B cell (primary cell): ENCODE measurements at regions not wholly inside any gene's neighbourhood (a gene's known extent, or its start where the extent isn't known, plus 50 kb on each side); places are given as distances from the start of the nearest gene placed in this dataset.

ENCODE experiments used
- ATAC-seq: fragments of 200-7000 bp; cut with Tn5 transposase; one replicate; pipeline ENCODE4 v1.10.0; 2021; ENCODE audit warnings: low read depth, mild to moderate bottlenecking, moderate number of reproducible peaks, moderate library complexity
- CTCF ChIA-PET: fragments of 350-600 bp; sonication (Branson Sonifier 250); formaldehyde crosslinking; loops from one replicate; lab custom pipeline; 2021; ENCODE audit warnings: antibody characterized with exemption, inconsistent platforms; lab: Charles Lee
- POLR2A ChIA-PET: fragments of 350-600 bp; sonication (Branson Sonifier 250); formaldehyde crosslinking; loops from one replicate; lab custom pipeline; 2021; ENCODE audit warnings: antibody characterized with exemption; lab: Charles Lee
- DNase-seq: peaks from one replicate; pipeline ENCODE4 v3.0.0; 2013
- H2AFZ ChIP-seq: 2 replicates; pipeline ENCODE4 v1.6.1; 2012; ENCODE audit warnings: mild to moderate bottlenecking, low read depth, low read length; ENCODE audit not compliant: insufficient read depth, poor library complexity, severe bottlenecking
- H3K27ac ChIP-seq, 2 donors: 1 replicate in 1 of 2; 2 replicates in 1 of 2; pipeline ENCODE4 v1.5.1; 2012 to 2013; ENCODE audit warnings: low read length in 2 of 2, mild to moderate bottlenecking in 2 of 2, moderate library complexity in 1 of 2
- H3K27me3 ChIP-seq, 4 experiments: fragments of 200-600 bp in 1 of 4; sonication (generic) in 1 of 4; replicated peaks in 1 of 4; 1 replicate in 2 of 4; 2 replicates in 2 of 4; pipeline versions ENCODE4 v1.6.1 to v1.7.0; 2013 to 2016; ENCODE audit warnings: low read length in 3 of 4, mild to moderate bottlenecking in 2 of 4, mixed read lengths in 1 of 4, moderate library complexity in 1 of 4; ENCODE audit not compliant: insufficient read depth in 4 of 4, control insufficient read depth in 3 of 4; ENCODE audit errors: control extremely low read depth in 1 of 4
- H3K36me3 ChIP-seq, 2 experiments: replicated peaks in 1 of 2; 1 replicate in 1 of 2; 2 replicates in 1 of 2; pipeline versions ENCODE4 v1.6.1 to v1.7.1; 2013; ENCODE audit warnings: low read length in 1 of 2; ENCODE audit not compliant: insufficient read depth in 2 of 2, control insufficient read depth in 1 of 2; ENCODE audit errors: control extremely low read depth in 1 of 2, extremely low read depth in 1 of 2
- H3K4me1 ChIP-seq, 2 donors: fragments of 200-600 bp in 1 of 2; sonication (generic) in 1 of 2; 1 replicate in 1 of 2; 2 replicates in 1 of 2; pipeline versions ENCODE4 v1.5.1 to v1.6.1; 2013 to 2017; ENCODE audit warnings: low read length in 2 of 2; ENCODE audit not compliant: control insufficient read depth in 2 of 2, insufficient read depth in 2 of 2
- H3K4me2 ChIP-seq: replicated peaks from 2 replicates; pipeline ENCODE3; 2012; ENCODE audit warnings: mild to moderate bottlenecking, low read depth, low read length; ENCODE audit not compliant: poor library complexity, severe bottlenecking
- H3K4me3 ChIP-seq, 5 experiments: fragments of 200-600 bp in 1 of 5; sonication (generic) in 1 of 5; 1 replicate in 3 of 5; 2 replicates in 2 of 5; pipeline versions ENCODE4 v1.5.1 to v1.7.0; 2011 to 2016; ENCODE audit warnings: low read length in 4 of 5, mild to moderate bottlenecking in 4 of 5, low read depth in 2 of 5, control low read depth in 1 of 5, moderate library complexity in 1 of 5; ENCODE audit not compliant: insufficient read depth in 1 of 5; ENCODE audit errors: control extremely low read depth in 1 of 5, extremely low read depth in 1 of 5
- H3K79me2 ChIP-seq: fragments of 200-600 bp; sonication (generic); one replicate; pipeline ENCODE4 v1.6.0; 2016; ENCODE audit warnings: low read length; ENCODE audit not compliant: control insufficient read depth, insufficient read depth
- H3K9ac ChIP-seq: fragments of 200-600 bp; sonication (generic); 2 replicates; pipeline ENCODE4 v1.6.1; 2017; ENCODE audit warnings: mild to moderate bottlenecking, low read length, moderate library complexity
- H3K9me3 ChIP-seq, 3 donors: one replicate each; pipeline versions ENCODE4 v1.6.1 to v1.7.1; 2013; ENCODE audit warnings: low read length in 2 of 3; ENCODE audit not compliant: control insufficient read depth in 2 of 3, insufficient read depth in 1 of 3; ENCODE audit errors: control extremely low read depth in 1 of 3
- H4K20me1 ChIP-seq: 2 replicates; pipeline ENCODE4 v1.6.0; 2012; ENCODE audit warnings: mild to moderate bottlenecking, low read length; ENCODE audit not compliant: insufficient read depth, control insufficient read depth, poor library complexity, severe bottlenecking
- H3K27ac Mint-ChIP-seq: one replicate; pipeline ENCODE4 v1.8.0; 2021; ENCODE audit warnings: mixed read lengths
- H3K27me3 Mint-ChIP-seq: one replicate; pipeline ENCODE4 v1.8.0; 2021; ENCODE audit warnings: mixed read lengths
- H3K4me1 Mint-ChIP-seq: one replicate; pipeline ENCODE4 v1.8.0; 2021; ENCODE audit warnings: mixed read lengths
- H3K4me3 Mint-ChIP-seq: one replicate; pipeline ENCODE4 v1.8.0; 2021; ENCODE audit warnings: mixed read lengths
- H3K9me3 Mint-ChIP-seq: one replicate; pipeline ENCODE4 v1.8.0; 2022; ENCODE audit warnings: mixed read lengths; ENCODE audit not compliant: insufficient read depth
- EZH2 ChIP-seq: IDR thresholded peaks from 2 replicates; pipeline ENCODE4 v1.6.1; 2012; ENCODE audit warnings: borderline replicate concordance, low read depth, mild to moderate bottlenecking, moderate library complexity, low read length; ENCODE audit not compliant: insufficient read depth, poor library complexity, severe bottlenecking
- WGBS: methylation state at CpG from one replicate; pipeline ENCODE4 v1.1.5; 2013; ENCODE audit warnings: missing lambda C conversion rate; ENCODE audit not compliant: insufficient coverage; 5-methylcytosine and 5-hydroxymethylcytosine counted together
- intact Hi-C: fragments of 100-400 bp; cut with micrococcal nuclease; formaldehyde crosslinking; loops from one replicate; pipeline ENCODE4 v1.10.0; 2022
- TF ChIP-seq, protein P1 (sequence below): fragments of 200-600 bp; IDR thresholded peaks from one replicate; pipeline ENCODE4 v1.8.0; 2022; ENCODE audit warnings: antibody characterized with exemption, mild to moderate bottlenecking

DNA sequence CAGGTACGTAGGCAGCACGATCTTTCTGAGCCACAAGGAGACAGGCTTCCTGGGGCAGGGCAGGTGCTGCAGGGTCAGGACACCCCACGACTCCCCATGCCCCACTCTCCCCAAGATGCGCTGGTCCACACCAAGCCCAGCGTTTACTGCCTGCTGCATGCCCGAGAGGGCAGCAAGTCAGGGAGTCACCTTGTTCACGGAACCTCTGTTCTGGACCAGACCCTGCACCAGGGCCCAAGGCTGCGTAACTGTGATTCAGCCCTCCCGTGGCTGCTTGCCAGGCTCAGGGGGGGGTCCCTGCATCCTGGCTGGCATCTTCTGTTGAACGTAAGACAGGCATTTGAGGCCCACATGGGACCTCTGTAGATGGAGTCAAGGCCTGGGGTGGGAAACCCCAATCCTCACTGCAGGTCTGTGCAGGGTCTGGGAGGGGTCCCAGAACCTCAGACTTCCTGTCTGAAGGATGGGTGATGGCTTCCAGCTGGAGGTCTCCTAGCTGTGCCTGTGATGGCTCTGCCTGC is 228.6 kb upstream of the RTL1 start:
- POLR2A ChIA-PET = no interaction called here
- Histone ChIP-seq H3K9me3 (peaks cover 0 to 39% (median 0%) of the 10 kb centered on the region in 3 donors), H3K4me3 (no peak overlapping the region), H3K9ac (no peak overlapping the region), H3K79me2 (no peaks in the 10 kb centered on the region), H3K4me2 (no peak overlapping the region), H3K27ac (no peak overlapping the region), H3K4me1 (no peaks in the 10 kb centered on the region), H3K27me3 (peaks cover 0 to 18% (median 0%) of the 10 kb centered on the region in 4 experiments), H4K20me1 (no peaks in the 10 kb centered on the region), H2AFZ (no peak overlapping the region), H3K36me3 (no peaks in the 10 kb centered on the region)
- Mint-ChIP-seq H3K4me3 (no peak overlapping the region), H3K27me3 (peaks cover 22% of the 10 kb centered on the region), H3K27ac (no peak overlapping the region), H3K9me3 (peaks cover 3% of the 10 kb centered on the region), H3K4me1 (no peaks in the 10 kb centered on the region)
- ATAC-seq (no peak), DNase-seq (no peak)
- WGBS = 74% methylated on average over 10 of the region's 10 CpGs
- CTCF ChIA-PET = interaction anchor here (0.7 kb wide), 1 partner anchor 11 kb away, joined by 3 read pairs; no protein-coding TSS in a partner anchor
- TF ChIP-seq, protein P1, sequence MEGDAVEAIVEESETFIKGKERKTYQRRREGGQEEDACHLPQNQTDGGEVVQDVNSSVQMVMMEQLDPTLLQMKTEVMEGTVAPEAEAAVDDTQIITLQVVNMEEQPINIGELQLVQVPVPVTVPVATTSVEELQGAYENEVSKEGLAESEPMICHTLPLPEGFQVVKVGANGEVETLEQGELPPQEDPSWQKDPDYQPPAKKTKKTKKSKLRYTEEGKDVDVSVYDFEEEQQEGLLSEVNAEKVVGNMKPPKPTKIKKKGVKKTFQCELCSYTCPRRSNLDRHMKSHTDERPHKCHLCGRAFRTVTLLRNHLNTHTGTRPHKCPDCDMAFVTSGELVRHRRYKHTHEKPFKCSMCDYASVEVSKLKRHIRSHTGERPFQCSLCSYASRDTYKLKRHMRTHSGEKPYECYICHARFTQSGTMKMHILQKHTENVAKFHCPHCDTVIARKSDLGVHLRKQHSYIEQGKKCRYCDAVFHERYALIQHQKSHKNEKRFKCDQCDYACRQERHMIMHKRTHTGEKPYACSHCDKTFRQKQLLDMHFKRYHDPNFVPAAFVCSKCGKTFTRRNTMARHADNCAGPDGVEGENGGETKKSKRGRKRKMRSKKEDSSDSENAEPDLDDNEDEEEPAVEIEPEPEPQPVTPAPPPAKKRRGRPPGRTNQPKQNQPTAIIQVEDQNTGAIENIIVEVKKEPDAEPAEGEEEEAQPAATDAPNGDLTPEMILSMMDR = no peak
- TF ChIP-seq EZH2 = no peak
- intact Hi-C loops = no loop called here

GRCh38 chr14:101132588-101132987 is 229.1 kb upstream of the RTL1 start:
- Histone ChIP-seq H3K36me3 (no peaks in the 10 kb centered on the region), H3K4me3 (no peak overlapping the region), H4K20me1 (no peaks in the 10 kb centered on the region), H3K4me1 (no peaks in the 10 kb centered on the region), H3K4me2 (no peak overlapping the region), H3K9ac (no peak overlapping the region), H3K27me3 (peaks cover 0 to 18% (median 0%) of the 10 kb centered on the region in 4 experiments), H3K27ac (no peak overlapping the region), H3K9me3 (peaks cover 0 to 35% (median 0%) of the 10 kb centered on the region in 3 donors), H2AFZ (no peak overlapping the region), H3K79me2 (no peaks in the 10 kb centered on the region)
- intact Hi-C loops = no loop called here
- Mint-ChIP-seq H3K4me1 (no peaks in the 10 kb centered on the region), H3K9me3 (peaks cover 3% of the 10 kb centered on the region), H3K27me3 (peaks cover 22% of the 10 kb centered on the region), H3K27ac (no peak overlapping the region), H3K4me3 (no peak overlapping the region)
- TF ChIP-seq, protein P1 = no peak
- no peak for TF ChIP-seq EZH2
- DNase-seq = no peak
- ChIA-PET POLR2A (no interaction called here), CTCF (interaction anchor here (0.7 kb wide), 1 partner anchor 12 kb away, joined by 3 read pairs; no protein-coding TSS in a partner anchor)
- no peak for ATAC-seq
- WGBS = 82% methylated on average over 7 of the region's 7 CpGs
